ENCODE measurements at regions not wholly inside any gene's neighbourhood (a gene's known extent, or its start where the extent isn't known, plus 50 kb on each side); places are given as distances from the start of the nearest gene placed in this dataset.

DNA sequence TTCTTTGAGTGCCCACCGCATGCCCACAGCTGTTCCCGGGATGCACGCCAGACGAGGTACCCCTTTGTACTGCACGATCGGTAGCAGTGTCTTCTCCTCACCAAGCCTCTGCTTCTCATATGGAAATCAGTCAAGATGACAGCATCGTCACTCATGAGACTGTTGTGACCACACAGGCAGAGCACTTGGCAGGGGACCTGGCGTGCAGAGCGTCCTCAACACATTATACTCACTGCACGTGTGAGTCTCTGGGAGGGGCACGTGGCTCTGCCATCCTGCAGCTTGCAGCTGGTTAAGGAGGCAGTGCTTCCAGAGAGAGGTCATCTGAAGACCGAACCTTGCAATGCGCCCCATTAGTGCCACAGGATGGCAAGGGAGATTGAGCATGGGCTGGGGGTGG is 266.8 kb downstream of the NPHP4 start:
- no peak for TF ChIP-seq SP1 (IDR thresholded peaks at IDR 0.05; ENCODE audit: low read depth, low read length)
- TF ChIP-seq CHD1 (IDR thresholded peaks at IDR 0.05; ENCODE audit: low read depth, low read length) = no peak
- TF ChIP-seq, protein P1, sequence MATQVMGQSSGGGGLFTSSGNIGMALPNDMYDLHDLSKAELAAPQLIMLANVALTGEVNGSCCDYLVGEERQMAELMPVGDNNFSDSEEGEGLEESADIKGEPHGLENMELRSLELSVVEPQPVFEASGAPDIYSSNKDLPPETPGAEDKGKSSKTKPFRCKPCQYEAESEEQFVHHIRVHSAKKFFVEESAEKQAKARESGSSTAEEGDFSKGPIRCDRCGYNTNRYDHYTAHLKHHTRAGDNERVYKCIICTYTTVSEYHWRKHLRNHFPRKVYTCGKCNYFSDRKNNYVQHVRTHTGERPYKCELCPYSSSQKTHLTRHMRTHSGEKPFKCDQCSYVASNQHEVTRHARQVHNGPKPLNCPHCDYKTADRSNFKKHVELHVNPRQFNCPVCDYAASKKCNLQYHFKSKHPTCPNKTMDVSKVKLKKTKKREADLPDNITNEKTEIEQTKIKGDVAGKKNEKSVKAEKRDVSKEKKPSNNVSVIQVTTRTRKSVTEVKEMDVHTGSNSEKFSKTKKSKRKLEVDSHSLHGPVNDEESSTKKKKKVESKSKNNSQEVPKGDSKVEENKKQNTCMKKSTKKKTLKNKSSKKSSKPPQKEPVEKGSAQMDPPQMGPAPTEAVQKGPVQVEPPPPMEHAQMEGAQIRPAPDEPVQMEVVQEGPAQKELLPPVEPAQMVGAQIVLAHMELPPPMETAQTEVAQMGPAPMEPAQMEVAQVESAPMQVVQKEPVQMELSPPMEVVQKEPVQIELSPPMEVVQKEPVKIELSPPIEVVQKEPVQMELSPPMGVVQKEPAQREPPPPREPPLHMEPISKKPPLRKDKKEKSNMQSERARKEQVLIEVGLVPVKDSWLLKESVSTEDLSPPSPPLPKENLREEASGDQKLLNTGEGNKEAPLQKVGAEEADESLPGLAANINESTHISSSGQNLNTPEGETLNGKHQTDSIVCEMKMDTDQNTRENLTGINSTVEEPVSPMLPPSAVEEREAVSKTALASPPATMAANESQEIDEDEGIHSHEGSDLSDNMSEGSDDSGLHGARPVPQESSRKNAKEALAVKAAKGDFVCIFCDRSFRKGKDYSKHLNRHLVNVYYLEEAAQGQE (IDR thresholded peaks at IDR 0.05; ENCODE audit: low read depth, low read length) = no peak
- TF ChIP-seq, protein P2, sequence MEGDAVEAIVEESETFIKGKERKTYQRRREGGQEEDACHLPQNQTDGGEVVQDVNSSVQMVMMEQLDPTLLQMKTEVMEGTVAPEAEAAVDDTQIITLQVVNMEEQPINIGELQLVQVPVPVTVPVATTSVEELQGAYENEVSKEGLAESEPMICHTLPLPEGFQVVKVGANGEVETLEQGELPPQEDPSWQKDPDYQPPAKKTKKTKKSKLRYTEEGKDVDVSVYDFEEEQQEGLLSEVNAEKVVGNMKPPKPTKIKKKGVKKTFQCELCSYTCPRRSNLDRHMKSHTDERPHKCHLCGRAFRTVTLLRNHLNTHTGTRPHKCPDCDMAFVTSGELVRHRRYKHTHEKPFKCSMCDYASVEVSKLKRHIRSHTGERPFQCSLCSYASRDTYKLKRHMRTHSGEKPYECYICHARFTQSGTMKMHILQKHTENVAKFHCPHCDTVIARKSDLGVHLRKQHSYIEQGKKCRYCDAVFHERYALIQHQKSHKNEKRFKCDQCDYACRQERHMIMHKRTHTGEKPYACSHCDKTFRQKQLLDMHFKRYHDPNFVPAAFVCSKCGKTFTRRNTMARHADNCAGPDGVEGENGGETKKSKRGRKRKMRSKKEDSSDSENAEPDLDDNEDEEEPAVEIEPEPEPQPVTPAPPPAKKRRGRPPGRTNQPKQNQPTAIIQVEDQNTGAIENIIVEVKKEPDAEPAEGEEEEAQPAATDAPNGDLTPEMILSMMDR (IDR thresholded peaks at IDR 0.05 in 2 of 3, conservative IDR thresholded peaks at IDR 0.05 in 1 of 3; ENCODE audit: control insufficient read depth in 2 of 3, extremely low read depth in 1 of 3, insufficient read depth in 1 of 3, low read depth in 3 of 3, low read length in 3 of 3) = no peak
- TF ChIP-seq EZH2 (IDR thresholded peaks at IDR 0.05; ENCODE audit: borderline replicate concordance, control insufficient read depth, low read depth, low read length) = no peak
- TF ChIP-seq RAD21 (IDR thresholded peaks at IDR 0.05; ENCODE audit: insufficient read depth, low read depth, low read length) = no peak
- no peak for TF ChIP-seq NRF1 (conservative IDR thresholded peaks at IDR 0.05; ENCODE audit: low read depth, low read length)
- TF ChIP-seq SMARCA5 (IDR thresholded peaks at IDR 0.05) = no peak
- TF ChIP-seq EP300 (IDR thresholded peaks at IDR 0.05; ENCODE audit: borderline replicate concordance in 1 of 2, control insufficient read depth in 1 of 2, low read depth in 2 of 2, low read length in 2 of 2) = no peak
